ENCODE measurements at regions not wholly inside any gene's neighbourhood (a gene's known extent, or its start where the extent isn't known, plus 50 kb on each side); places are given as distances from the start of the nearest gene placed in this dataset.
A peak's percentile ranks its signal among the peaks of the same experiment; 100 is the strongest.

- no peak for TF ChIP-seq CTCF (IDR thresholded peaks at IDR 0.05; ENCODE audit: poor library complexity, severe bottlenecking)
- no peak overlapping the region for H3K4me3 ChIP-seq (ENCODE audit: severe bottlenecking)
- ATAC-seq (ENCODE audit: low read depth) (no peak), DNase-seq (ENCODE audit: low spot score) (no peak)
- no peaks in the 10 kb centered on the region for H3K36me3 ChIP-seq (ENCODE audit: low read depth)
- no peak overlapping the region for H3K27ac ChIP-seq (ENCODE audit: poor library complexity, severe bottlenecking)
- peaks cover 2% of the 10 kb centered on the region for H3K4me1 ChIP-seq (ENCODE audit: insufficient read depth, poor library complexity, severe bottlenecking)
- H3K27me3 ChIP-seq (ENCODE audit: insufficient read depth, poor library complexity, severe bottlenecking): peaks cover 39% of the 10 kb centered on the region
- H3K9me3 ChIP-seq (ENCODE audit: severe bottlenecking): no peaks in the 10 kb centered on the region
Observed at GRCh38 chr17:77884967-77885641, 73.4 kb upstream of the TNRC6C start.

GRCh38 chr17:77885678-77886386 lies 72.7 kb upstream of the TNRC6C start:
- Histone ChIP-seq H3K9me3 (ENCODE audit: severe bottlenecking) (no peaks in the 10 kb centered on the region), H3K27me3 (ENCODE audit: insufficient read depth, poor library complexity, severe bottlenecking) (peaks cover 36% of the 10 kb centered on the region), H3K4me1 (ENCODE audit: insufficient read depth, poor library complexity, severe bottlenecking) (peaks cover 2% of the 10 kb centered on the region), H3K36me3 (ENCODE audit: low read depth) (no peaks in the 10 kb centered on the region), H3K27ac (ENCODE audit: poor library complexity, severe bottlenecking) (no peak overlapping the region), H3K4me3 (ENCODE audit: severe bottlenecking) (no peak overlapping the region)
- no peak for DNase-seq (ENCODE audit: low spot score)
- no peak for TF ChIP-seq CTCF (IDR thresholded peaks at IDR 0.05; ENCODE audit: poor library complexity, severe bottlenecking)
- ATAC-seq (ENCODE audit: low read depth): no peak

GRCh38 chr17:77886387-77886728 lies 72.1 kb upstream of the TNRC6C start:
- Histone ChIP-seq H3K27ac (ENCODE audit: poor library complexity, severe bottlenecking) (no peak overlapping the region), H3K9me3 (ENCODE audit: severe bottlenecking) (no peaks in the 10 kb centered on the region), H3K27me3 (ENCODE audit: insufficient read depth, poor library complexity, severe bottlenecking) (peaks cover 36% of the 10 kb centered on the region), H3K4me1 (ENCODE audit: insufficient read depth, poor library complexity, severe bottlenecking) (peaks cover 2% of the 10 kb centered on the region), H3K36me3 (ENCODE audit: low read depth) (no peaks in the 10 kb centered on the region), H3K4me3 (ENCODE audit: severe bottlenecking) (no peak overlapping the region)
- ATAC-seq (ENCODE audit: low read depth) (peak; percentile 30; the same call in 2 of the 3 replicates), DNase-seq (ENCODE audit: low spot score) (no peak)
- TF ChIP-seq CTCF (IDR thresholded peaks at IDR 0.05; ENCODE audit: poor library complexity, severe bottlenecking): no peak

- Histone ChIP-seq H3K27me3 (ENCODE audit: insufficient read depth, poor library complexity, severe bottlenecking) (peaks cover 36% of the 10 kb centered on the region), H3K4me1 (ENCODE audit: insufficient read depth, poor library complexity, severe bottlenecking) (peaks cover 2% of the 10 kb centered on the region), H3K27ac (ENCODE audit: poor library complexity, severe bottlenecking) (no peak overlapping the region), H3K4me3 (ENCODE audit: severe bottlenecking) (no peak overlapping the region), H3K9me3 (ENCODE audit: severe bottlenecking) (no peaks in the 10 kb centered on the region), H3K36me3 (ENCODE audit: low read depth) (no peaks in the 10 kb centered on the region)
- DNase-seq (ENCODE audit: low spot score) (no peak), ATAC-seq (ENCODE audit: low read depth) (no peak)
- no peak for TF ChIP-seq CTCF (IDR thresholded peaks at IDR 0.05; ENCODE audit: poor library complexity, severe bottlenecking)
Observed at GRCh38 chr17:77887110-77887463, 71.4 kb upstream of the TNRC6C start.

Measured in RWPE2 (cell line).